ENCODE measurements at regions not wholly inside any gene's neighbourhood (a gene's known extent, or its start where the extent isn't known, plus 50 kb on each side); places are given as distances from the start of the nearest gene placed in this dataset.
"Not testable (repeated sequence)": the region's sequence is repeated elsewhere in the genome, so short reads cannot be mapped to it uniquely, and the experiment has no call there.

DNA sequence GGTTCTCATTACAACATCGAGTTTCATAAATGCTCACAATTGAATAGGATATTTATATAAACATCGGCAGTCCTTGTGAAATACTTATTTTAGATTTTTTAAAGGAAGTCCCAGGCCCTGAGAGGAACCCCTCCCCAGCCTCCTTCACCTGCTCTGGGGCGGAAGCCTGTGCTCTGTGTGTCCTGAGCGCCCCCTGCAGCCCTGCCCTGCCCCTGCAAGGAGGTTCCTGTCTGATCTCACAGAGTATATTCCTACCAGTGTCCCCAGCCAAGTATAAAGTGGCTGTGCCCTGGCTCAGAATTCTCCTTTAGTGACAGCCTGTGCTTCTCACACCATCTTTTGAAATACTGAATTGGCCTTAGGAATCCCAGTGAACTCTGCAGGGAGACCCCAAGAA lies 659.5 kb downstream of the TMEM121 start:
- Histone ChIP-seq H3K36me3 (ENCODE audit: insufficient read depth, low read length) (no peaks in the 10 kb centered on the region), H3K4me3 (ENCODE audit: low read length) (no peak overlapping the region), H3K4me1 (ENCODE audit: insufficient read depth, low read length) (peaks cover 24% of the 10 kb centered on the region), H3K27me3 (ENCODE audit: control insufficient read depth in 1 of 2, insufficient read depth in 2 of 2, low read length in 2 of 2) (no peaks in the 10 kb centered on the region), H3K27ac (ENCODE audit: low read depth in 1 of 2, low read length in 2 of 2) (no peak overlapping the region), H3K9me3 (ENCODE audit: control insufficient read depth in 1 of 2, insufficient read depth in 1 of 2, low read length in 2 of 2) (no peaks in the 10 kb centered on the region)
- Mint-ChIP-seq H3K27me3 (no peaks in the 10 kb centered on the region), H3K4me3 (peak overlapping the region; percentile 62), H3K4me1 (ENCODE audit: low read depth) (peaks cover 44% of the 10 kb centered on the region), H3K27ac (peak overlapping the region; percentile 72), H3K9me3 (no peaks in the 10 kb centered on the region), H3K36me3 (ENCODE audit: low read depth) (no peaks in the 10 kb centered on the region)
- ChIA-PET POLR2A (interaction anchor here (1.0 to 1.3 kb wide), 3 partner anchors 10 to 15 kb away, joined by 3 to 6 read pairs (median 4); no protein-coding TSS in a partner anchor), CTCF (interaction anchor here (0.7 to 2.7 kb wide), 6 partner anchors 10 to 72 kb away, joined by 3 to 14 read pairs (median 4); no protein-coding TSS in a partner anchor)
- ATAC-seq (ENCODE audit: poor library complexity) (peak; percentile 85), DNase-seq (peak; percentile 57 to 91 (median 74))
- intact Hi-C loops (cut with DNase I, micrococcal nuclease) = loop anchor here in 1 of 2 experiments (2.0 to 5.0 kb wide), 2 partner anchors 33 to 69 kb away; no protein-coding TSS in a partner anchor
- TF ChIP-seq, protein P1, sequence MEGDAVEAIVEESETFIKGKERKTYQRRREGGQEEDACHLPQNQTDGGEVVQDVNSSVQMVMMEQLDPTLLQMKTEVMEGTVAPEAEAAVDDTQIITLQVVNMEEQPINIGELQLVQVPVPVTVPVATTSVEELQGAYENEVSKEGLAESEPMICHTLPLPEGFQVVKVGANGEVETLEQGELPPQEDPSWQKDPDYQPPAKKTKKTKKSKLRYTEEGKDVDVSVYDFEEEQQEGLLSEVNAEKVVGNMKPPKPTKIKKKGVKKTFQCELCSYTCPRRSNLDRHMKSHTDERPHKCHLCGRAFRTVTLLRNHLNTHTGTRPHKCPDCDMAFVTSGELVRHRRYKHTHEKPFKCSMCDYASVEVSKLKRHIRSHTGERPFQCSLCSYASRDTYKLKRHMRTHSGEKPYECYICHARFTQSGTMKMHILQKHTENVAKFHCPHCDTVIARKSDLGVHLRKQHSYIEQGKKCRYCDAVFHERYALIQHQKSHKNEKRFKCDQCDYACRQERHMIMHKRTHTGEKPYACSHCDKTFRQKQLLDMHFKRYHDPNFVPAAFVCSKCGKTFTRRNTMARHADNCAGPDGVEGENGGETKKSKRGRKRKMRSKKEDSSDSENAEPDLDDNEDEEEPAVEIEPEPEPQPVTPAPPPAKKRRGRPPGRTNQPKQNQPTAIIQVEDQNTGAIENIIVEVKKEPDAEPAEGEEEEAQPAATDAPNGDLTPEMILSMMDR (IDR thresholded peaks at IDR 0.05) = peak; percentile 84

DNA sequence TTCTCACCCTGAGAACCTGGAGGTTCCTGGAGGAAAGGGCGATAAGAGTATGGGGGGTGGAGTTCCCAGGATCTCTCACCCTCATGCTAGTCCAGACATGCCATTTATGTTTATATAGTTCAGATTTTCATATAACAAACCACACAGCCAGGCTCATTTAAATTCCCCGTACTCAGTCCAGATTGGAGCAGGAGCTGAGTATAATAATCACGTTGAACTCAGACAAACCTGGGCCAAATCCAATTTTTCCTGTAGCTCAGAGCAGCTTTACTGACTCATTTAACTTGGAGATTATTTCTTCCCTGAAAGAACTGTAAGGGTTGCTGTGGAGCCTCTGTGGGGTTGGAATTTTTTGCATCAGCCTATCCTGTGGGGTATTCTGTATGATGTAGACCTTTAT lies 660.8 kb downstream of the TMEM121 start:
- intact Hi-C loops (cut with DNase I, micrococcal nuclease) = loop anchor here in 1 of 2 experiments (2.0 to 5.0 kb wide), 2 partner anchors 34 to 70 kb away; no protein-coding TSS in a partner anchor
- TF ChIP-seq, protein P1 (IDR thresholded peaks at IDR 0.05) = no peak
- Mint-ChIP-seq H3K4me1 (ENCODE audit: low read depth) (peaks cover 44% of the 10 kb centered on the region), H3K27ac (no peak overlapping the region), H3K4me3 (no peak overlapping the region), H3K36me3 (ENCODE audit: low read depth) (no peaks in the 10 kb centered on the region), H3K27me3 (no peaks in the 10 kb centered on the region), H3K9me3 (no peaks in the 10 kb centered on the region)
- Histone ChIP-seq H3K36me3 (ENCODE audit: insufficient read depth, low read length) (no peaks in the 10 kb centered on the region), H3K27ac (ENCODE audit: low read depth in 1 of 2, low read length in 2 of 2) (no peak overlapping the region), H3K27me3 (ENCODE audit: control insufficient read depth in 1 of 2, insufficient read depth in 2 of 2, low read length in 2 of 2) (no peaks in the 10 kb centered on the region), H3K4me1 (ENCODE audit: insufficient read depth, low read length) (peaks cover 24% of the 10 kb centered on the region), H3K9me3 (ENCODE audit: control insufficient read depth in 1 of 2, insufficient read depth in 1 of 2, low read length in 2 of 2) (no peaks in the 10 kb centered on the region), H3K4me3 (ENCODE audit: low read length) (no peak overlapping the region)
- CTCF ChIA-PET = interaction anchor here (1.2 kb wide), 1 partner anchor 34 kb away, joined by 4 read pairs; no protein-coding TSS in a partner anchor
- no peak for DNase-seq
- POLR2A ChIA-PET = no interaction called here
- ATAC-seq (ENCODE audit: poor library complexity) = no peak

DNA sequence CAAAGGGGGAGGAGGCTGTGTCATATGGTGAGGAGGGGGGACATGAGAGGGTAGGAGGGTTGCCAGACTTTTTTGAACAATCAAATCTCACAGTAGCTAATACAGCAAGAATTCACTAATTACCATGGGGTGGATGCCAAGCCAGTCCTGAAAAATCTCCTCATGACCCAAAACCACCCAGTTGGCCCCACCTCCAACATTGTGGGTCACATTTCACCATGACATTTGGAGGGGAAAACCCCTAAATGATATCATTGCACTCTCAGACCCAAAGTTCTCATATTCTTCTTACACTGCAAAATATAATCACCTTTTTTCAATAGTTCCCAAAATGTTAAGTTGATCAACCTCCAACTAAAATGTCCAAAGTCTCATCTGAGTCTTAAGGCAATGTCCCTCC lies 666.3 kb downstream of the TMEM121 start:
- H3K27ac Mint-ChIP-seq; intact Hi-C loops (cut with DNase I, micrococcal nuclease); H3K4me1 ChIP-seq (ENCODE audit: insufficient read depth, low read length); H3K27me3 Mint-ChIP-seq; H3K36me3 ChIP-seq (ENCODE audit: insufficient read depth, low read length); CTCF ChIA-PET; H3K27me3 ChIP-seq (ENCODE audit: control insufficient read depth in 1 of 2, insufficient read depth in 2 of 2, low read length in 2 of 2); DNase-seq; ATAC-seq (ENCODE audit: poor library complexity); H3K9me3 Mint-ChIP-seq; POLR2A ChIA-PET; H3K27ac ChIP-seq (ENCODE audit: low read depth in 1 of 2, low read length in 2 of 2); H3K4me3 ChIP-seq (ENCODE audit: low read length); H3K4me1 Mint-ChIP-seq (ENCODE audit: low read depth); H3K36me3 Mint-ChIP-seq (ENCODE audit: low read depth); H3K9me3 ChIP-seq (ENCODE audit: control insufficient read depth in 1 of 2, insufficient read depth in 1 of 2, low read length in 2 of 2); H3K4me3 Mint-ChIP-seq: not testable (repeated sequence)

DNA sequence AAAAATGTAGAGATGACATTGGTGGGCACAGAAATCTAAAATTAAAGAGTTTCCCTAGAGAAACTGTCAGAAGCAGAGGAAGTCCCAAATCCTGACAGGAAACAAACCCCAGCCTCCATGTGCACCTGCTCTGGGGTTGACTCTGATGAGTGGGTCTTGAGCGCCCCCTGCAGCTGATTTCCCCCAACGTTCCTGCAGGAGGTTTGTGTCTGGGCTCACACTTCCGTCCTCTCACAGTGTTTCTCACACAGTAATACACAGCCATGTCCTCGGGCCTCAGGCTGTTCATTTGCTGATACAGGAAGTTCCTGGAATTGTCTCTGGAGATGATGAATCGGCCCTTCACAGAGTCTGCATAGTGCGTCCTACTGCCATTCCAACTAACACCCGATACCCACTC lies 670.1 kb downstream of the TMEM121 start:
- H3K9me3 ChIP-seq (ENCODE audit: control insufficient read depth in 1 of 2, insufficient read depth in 1 of 2, low read length in 2 of 2); POLR2A ChIA-PET; H3K4me3 ChIP-seq (ENCODE audit: low read length); H3K4me3 Mint-ChIP-seq; H3K36me3 Mint-ChIP-seq (ENCODE audit: low read depth); H3K36me3 ChIP-seq (ENCODE audit: insufficient read depth, low read length); ATAC-seq (ENCODE audit: poor library complexity); H3K27ac Mint-ChIP-seq; H3K9me3 Mint-ChIP-seq; H3K27ac ChIP-seq (ENCODE audit: low read depth in 1 of 2, low read length in 2 of 2); intact Hi-C loops (cut with DNase I, micrococcal nuclease): not testable (repeated sequence)
- H3K27me3 ChIP-seq (ENCODE audit: control insufficient read depth in 1 of 2, insufficient read depth in 2 of 2, low read length in 2 of 2) = peaks cover 20 to 30% of the 10 kb centered on the region in 2 experiments
- DNase-seq = peak; percentile 41 to 88 (median 64)
- peaks cover 10% of the 10 kb centered on the region for H3K4me1 ChIP-seq (ENCODE audit: insufficient read depth, low read length)
- peaks cover 22% of the 10 kb centered on the region for H3K4me1 Mint-ChIP-seq (ENCODE audit: low read depth)
- H3K27me3 Mint-ChIP-seq = peaks cover 36% of the 10 kb centered on the region
- TF ChIP-seq, protein P1 (IDR thresholded peaks at IDR 0.05) = peak; percentile 54
- CTCF ChIA-PET = interaction anchor here (1.0 kb wide), 1 partner anchor 12 kb away, joined by 3 read pairs; no protein-coding TSS in a partner anchor

DNA sequence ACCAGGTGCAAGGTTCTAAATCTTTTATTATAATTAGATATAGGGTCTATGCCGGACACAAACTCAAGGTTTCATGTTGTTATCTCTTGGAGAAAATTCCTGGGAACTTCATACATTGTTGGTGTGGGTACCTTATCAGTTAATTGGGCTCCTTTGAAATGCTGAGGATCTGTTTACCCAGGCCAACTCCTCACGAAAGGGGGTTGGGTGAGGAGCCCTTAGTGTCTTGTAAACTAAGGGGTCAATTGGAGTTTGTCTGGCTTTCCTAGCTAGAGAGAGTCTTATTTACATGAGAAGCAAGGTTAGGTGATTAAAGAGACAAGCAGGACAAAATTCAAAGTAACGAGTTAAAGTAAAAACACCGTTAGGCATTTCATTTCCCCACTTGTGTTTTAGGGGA lies 670.9 kb downstream of the TMEM121 start:
- ATAC-seq (ENCODE audit: poor library complexity); POLR2A ChIA-PET: not testable (repeated sequence)

More for the DNA sequence above, 670.9 kb downstream of the TMEM121 start:
- Mint-ChIP-seq H3K4me1 (ENCODE audit: low read depth) (peaks cover 22% of the 10 kb centered on the region), H3K27me3 (peaks cover 43% of the 10 kb centered on the region)
- DNase-seq; H3K36me3 Mint-ChIP-seq (ENCODE audit: low read depth); H3K9me3 ChIP-seq (ENCODE audit: control insufficient read depth in 1 of 2, insufficient read depth in 1 of 2, low read length in 2 of 2); H3K9me3 Mint-ChIP-seq; H3K4me3 Mint-ChIP-seq; H3K27ac ChIP-seq (ENCODE audit: low read depth in 1 of 2, low read length in 2 of 2); H3K36me3 ChIP-seq (ENCODE audit: insufficient read depth, low read length); intact Hi-C loops (cut with DNase I, micrococcal nuclease); H3K27ac Mint-ChIP-seq; H3K4me3 ChIP-seq (ENCODE audit: low read length): not testable (repeated sequence)
- Histone ChIP-seq H3K27me3 (ENCODE audit: control insufficient read depth in 1 of 2, insufficient read depth in 2 of 2, low read length in 2 of 2) (peaks cover 20 to 31% of the 10 kb centered on the region in 2 experiments), H3K4me1 (ENCODE audit: insufficient read depth, low read length) (peaks cover 10% of the 10 kb centered on the region)
- CTCF ChIA-PET = interaction anchor here (0.7 to 1.0 kb wide), 2 partner anchors 12 to 55 kb away, joined by 3 read pairs; no protein-coding TSS in a partner anchor

All from CD4-positive, alpha-beta T cell (primary cell).